Mucosa of descending colon (tissue), 3 donors: ENCODE measurements at regions not wholly inside any gene's neighbourhood (a gene's known extent, or its start where the extent isn't known, plus 50 kb on each side); places are given as distances from the start of the nearest gene placed in this dataset.

ENCODE experiments used
- ATAC-seq: fragments of 200-7000 bp; cut with Tn5 transposase; one replicate; pipeline ENCODE4 v1.9.1; 2020; ENCODE audit warnings: mild to moderate bottlenecking, moderate library complexity
- DNase-seq, 3 donors: peaks; one replicate each; pipeline ENCODE4 v3.0.0-alpha.2; 2020
- H3K36me3 ChIP-seq: fragments of 200-600 bp; one replicate; pipeline ENCODE4 v1.8.0; 2021; ENCODE audit warnings: low read depth, mild to moderate bottlenecking
- H3K4me1 ChIP-seq: fragments of 200-600 bp; one replicate; pipeline ENCODE4 v1.8.0; 2021; ENCODE audit warnings: low read depth, mild to moderate bottlenecking
- H3K4me3 ChIP-seq: fragments of 200-600 bp; one replicate; pipeline ENCODE4 v1.8.0; 2021; ENCODE audit warnings: mild to moderate bottlenecking
- H3K9me3 ChIP-seq: fragments of 200-600 bp; one replicate; pipeline ENCODE4 v1.8.0; 2021; ENCODE audit warnings: mild to moderate bottlenecking
- intact Hi-C, 2 donors: fragments of 100-400 bp; cut with DNase I in 1 of 2; cut with micrococcal nuclease in 1 of 2; formaldehyde crosslinking; loops; one replicate each; pipeline versions ENCODE4 v1.11.0 to v1.11.1; 2022; cut with DNase I, micrococcal nuclease
- TF ChIP-seq, protein P1 (sequence below): fragments of 200-600 bp; IDR thresholded peaks from one replicate; pipeline ENCODE4 v1.8.0; 2022; ENCODE audit warnings: antibody characterized with exemption, mild to moderate bottlenecking
- donor health status: DM: no; HTN: no; CAD: no; lungs with moderate emphysema.
- donor health status: DM: no; HTN: no; CAD: no.
- donor health status: DM: no; HTN: yes; CAD: no.

DNA sequence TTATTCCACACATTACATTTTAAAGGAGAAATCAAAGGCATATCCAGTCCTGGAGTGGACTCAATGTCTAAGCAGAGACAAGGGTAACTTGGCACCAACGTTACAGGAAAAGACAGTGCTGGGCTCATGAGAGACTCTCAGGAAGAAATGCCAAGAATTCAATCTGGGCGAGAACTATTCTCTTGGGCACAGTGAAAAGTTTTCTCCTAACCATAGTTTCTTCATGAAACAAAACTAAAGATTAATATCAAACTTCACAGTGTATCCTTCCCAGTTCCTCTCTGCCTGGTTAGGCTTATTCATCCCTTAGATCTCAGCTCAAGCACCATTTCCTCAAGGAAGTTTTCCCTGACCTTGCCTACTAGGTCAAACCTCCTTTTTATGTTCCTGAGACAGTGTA, 109.4 kb upstream of the TLL1 start:
- H3K4me3 ChIP-seq, result no peak overlapping the region
- DNase-seq, result no peak
- H3K9me3 ChIP-seq, result no peaks in the 10 kb centered on the region
- ATAC-seq, result no peak
- no peaks in the 10 kb centered on the region for H3K4me1 ChIP-seq
- H3K36me3 ChIP-seq, result no peaks in the 10 kb centered on the region
- intact Hi-C loops, result no loop called here
- TF ChIP-seq, protein P1, sequence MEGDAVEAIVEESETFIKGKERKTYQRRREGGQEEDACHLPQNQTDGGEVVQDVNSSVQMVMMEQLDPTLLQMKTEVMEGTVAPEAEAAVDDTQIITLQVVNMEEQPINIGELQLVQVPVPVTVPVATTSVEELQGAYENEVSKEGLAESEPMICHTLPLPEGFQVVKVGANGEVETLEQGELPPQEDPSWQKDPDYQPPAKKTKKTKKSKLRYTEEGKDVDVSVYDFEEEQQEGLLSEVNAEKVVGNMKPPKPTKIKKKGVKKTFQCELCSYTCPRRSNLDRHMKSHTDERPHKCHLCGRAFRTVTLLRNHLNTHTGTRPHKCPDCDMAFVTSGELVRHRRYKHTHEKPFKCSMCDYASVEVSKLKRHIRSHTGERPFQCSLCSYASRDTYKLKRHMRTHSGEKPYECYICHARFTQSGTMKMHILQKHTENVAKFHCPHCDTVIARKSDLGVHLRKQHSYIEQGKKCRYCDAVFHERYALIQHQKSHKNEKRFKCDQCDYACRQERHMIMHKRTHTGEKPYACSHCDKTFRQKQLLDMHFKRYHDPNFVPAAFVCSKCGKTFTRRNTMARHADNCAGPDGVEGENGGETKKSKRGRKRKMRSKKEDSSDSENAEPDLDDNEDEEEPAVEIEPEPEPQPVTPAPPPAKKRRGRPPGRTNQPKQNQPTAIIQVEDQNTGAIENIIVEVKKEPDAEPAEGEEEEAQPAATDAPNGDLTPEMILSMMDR, result no peak

DNA sequence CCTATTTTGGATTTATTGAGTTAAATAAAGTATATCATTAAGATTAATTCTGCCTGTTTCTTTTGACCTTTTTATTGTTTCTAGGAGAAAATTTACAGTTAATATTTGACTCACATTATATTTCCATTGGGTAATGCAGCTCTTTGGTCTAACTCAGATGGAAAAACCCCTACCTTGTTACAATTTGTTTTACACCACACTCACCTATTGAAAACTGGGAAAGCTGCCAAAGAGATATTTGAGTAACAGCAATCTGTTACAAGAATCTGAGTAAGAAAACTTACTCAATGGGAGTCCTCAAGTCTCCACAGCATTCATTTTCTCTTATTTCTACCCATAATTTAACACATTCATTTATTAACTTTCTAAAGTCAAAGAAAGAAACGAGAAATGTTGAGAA, 108.0 kb upstream of the TLL1 start:
- Histone ChIP-seq H3K4me3 (no peak overlapping the region), H3K36me3 (no peaks in the 10 kb centered on the region), H3K9me3 (no peaks in the 10 kb centered on the region), H3K4me1 (no peaks in the 10 kb centered on the region)
- TF ChIP-seq, protein P1, result no peak
- ATAC-seq (no peak), DNase-seq (no peak)
- intact Hi-C loops, result no loop called here

DNA sequence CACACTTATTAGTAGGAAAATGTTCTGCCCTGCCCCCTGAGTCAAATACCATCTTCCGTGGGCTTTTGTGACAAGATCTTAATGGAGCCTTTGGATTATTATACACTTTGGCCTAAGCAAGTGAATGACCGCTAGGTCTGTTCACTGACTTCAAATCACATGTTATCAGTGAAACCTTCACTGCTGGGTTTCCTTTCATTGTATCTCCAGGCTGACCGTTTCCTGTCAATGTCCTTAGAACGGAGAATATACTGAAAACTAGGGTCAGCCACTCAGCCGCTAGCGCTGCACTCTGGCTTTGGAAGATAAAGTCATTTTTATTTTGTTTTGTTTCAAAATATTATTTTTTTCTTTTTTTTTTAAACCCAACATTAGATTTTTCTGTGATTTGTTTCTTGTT, 107.0 kb upstream of the TLL1 start:
- Histone ChIP-seq H3K9me3 (no peaks in the 10 kb centered on the region), H3K4me1 (no peaks in the 10 kb centered on the region), H3K4me3 (no peak overlapping the region), H3K36me3 (no peaks in the 10 kb centered on the region)
- ATAC-seq, result no peak
- intact Hi-C loops, result no loop called here
- TF ChIP-seq, protein P1, result no peak
- DNase-seq, result no peak

DNA sequence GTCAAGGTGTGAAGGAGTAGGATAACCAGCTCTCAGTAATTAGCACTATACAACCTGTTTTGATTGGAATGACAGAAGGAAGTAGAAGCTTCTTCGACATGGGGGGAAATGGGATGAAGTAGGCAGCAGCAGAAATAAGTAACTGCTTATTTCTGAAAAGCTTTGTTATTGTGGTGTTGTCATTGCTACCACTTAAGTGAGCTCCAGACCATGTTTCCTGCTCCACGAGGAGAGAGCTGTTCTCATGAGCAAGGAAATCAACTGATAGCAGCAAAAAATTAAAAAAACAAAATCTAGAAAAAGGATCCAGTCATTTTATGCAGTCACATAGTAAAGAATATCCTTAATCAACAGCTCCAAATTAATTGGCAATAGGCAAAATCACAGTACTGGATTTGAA, 106.1 kb upstream of the TLL1 start:
- H3K4me3 ChIP-seq, result no peak overlapping the region
- TF ChIP-seq, protein P1, result no peak
- ATAC-seq, result no peak

DNA sequence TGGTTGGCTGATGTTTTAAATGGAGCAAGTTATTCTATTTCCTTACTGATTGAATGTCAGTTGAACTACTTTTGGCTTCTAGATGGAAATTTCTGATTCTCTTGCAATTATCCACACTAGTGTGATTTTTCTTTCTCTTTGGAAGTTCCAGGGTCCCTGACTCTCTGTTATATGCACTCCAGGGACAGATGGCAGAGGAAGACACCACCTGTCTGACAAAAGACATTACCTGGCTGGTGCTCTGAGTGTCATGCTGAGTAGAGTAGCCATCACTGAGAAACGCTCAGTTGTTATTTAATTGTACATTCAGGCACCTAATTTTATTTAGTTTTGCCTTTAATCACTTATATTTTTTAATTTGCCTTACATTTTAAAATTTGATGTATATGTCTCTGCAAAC, 105.4 kb upstream of the TLL1 start:
- DNase-seq (no peak), ATAC-seq (no peak)
- no peaks in the 10 kb centered on the region for H3K4me1 ChIP-seq
- no peaks in the 10 kb centered on the region for H3K9me3 ChIP-seq
- H3K4me3 ChIP-seq, result no peak overlapping the region
- no peaks in the 10 kb centered on the region for H3K36me3 ChIP-seq
- TF ChIP-seq, protein P1, result no peak
- intact Hi-C loops, result no loop called here

More for the DNA sequence above, 106.1 kb upstream of the TLL1 start:
- DNase-seq, result no peak
- intact Hi-C loops, result no loop called here
- no peaks in the 10 kb centered on the region for H3K4me1 ChIP-seq
- H3K9me3 ChIP-seq, result no peaks in the 10 kb centered on the region
- no peaks in the 10 kb centered on the region for H3K36me3 ChIP-seq

DNA sequence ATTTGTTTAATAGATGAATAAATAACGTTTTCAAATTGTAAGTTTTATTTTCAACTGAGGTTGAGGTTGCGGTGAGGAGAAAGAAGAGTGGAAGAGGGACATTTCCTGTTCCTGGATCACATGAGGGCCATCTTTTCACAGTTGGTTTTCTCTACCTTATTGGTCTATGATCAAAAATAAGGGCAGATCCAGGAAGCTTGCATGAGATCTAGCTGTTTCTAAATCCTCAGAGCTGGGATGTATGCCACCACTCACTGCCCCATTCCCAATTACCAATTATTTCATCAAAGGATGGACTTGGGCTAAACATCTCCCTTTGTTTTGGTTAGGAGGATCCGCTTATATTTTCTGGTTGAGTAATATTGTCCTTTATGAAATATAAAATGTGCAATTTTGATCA, 104.8 kb upstream of the TLL1 start:
- Histone ChIP-seq H3K36me3 (no peaks in the 10 kb centered on the region), H3K4me3 (no peak overlapping the region), H3K9me3 (no peaks in the 10 kb centered on the region), H3K4me1 (no peaks in the 10 kb centered on the region)
- ATAC-seq, result no peak
- intact Hi-C loops, result no loop called here
- DNase-seq, result no peak
- TF ChIP-seq, protein P1, result no peak
